Tibial artery (tissue), 4 donors: ENCODE measurements at regions not wholly inside any gene's neighbourhood (a gene's known extent, or its start where the extent isn't known, plus 50 kb on each side); places are given as distances from the start of the nearest gene placed in this dataset.

Experiments used
- DNase-seq, 2 donors: peaks; one replicate each; pipeline ENCODE4 v3.0.0-alpha.2; 2019
- H3K27ac ChIP-seq, 2 donors: fragments of 200-600 bp; sonication (generic) in 1 of 2; 1 replicate in 1 of 2; 2 replicates in 1 of 2; pipeline ENCODE4 v1.5.1; 2018 to 2019; ENCODE audit warnings: mild to moderate bottlenecking in 1 of 2
- H3K27me3 ChIP-seq, 2 donors: fragments of 200-600 bp; sonication (generic) in 1 of 2; one replicate each; pipeline versions ENCODE4 v1.5.1 to v1.6.0; 2016 to 2019
- H3K36me3 ChIP-seq, 3 donors: fragments of 200-600 bp; sonication (generic) in 2 of 3; one replicate each; pipeline ENCODE4 v1.5.1; 2016 to 2019; ENCODE audit warnings: mild to moderate bottlenecking in 2 of 3
- H3K4me1 ChIP-seq, 4 donors: fragments of 200-600 bp; sonication (generic) in 2 of 4; 1 replicate in 3 of 4; 2 replicates in 1 of 4; pipeline ENCODE4 v1.5.1; 2016 to 2019
- H3K4me3 ChIP-seq, 2 donors: fragments of 200-600 bp; sonication (generic) in 1 of 2; 1 replicate in 1 of 2; 2 replicates in 1 of 2; pipeline ENCODE4 v1.5.1; 2018 to 2019; ENCODE audit warnings: mild to moderate bottlenecking in 2 of 2
- H3K9me3 ChIP-seq, 3 donors: fragments of 200-600 bp; sonication (generic) in 1 of 3; one replicate each; pipeline ENCODE4 v1.5.1; 2016 to 2019
- CTCF ChIP-seq, 2 experiments: fragments of 200-600 bp in 1 of 2; fragments of 450-650 bp in 1 of 2; IDR thresholded peaks; one replicate each; pipeline ENCODE4 v1.5.1; 2017 to 2019; ENCODE audit warnings: antibody characterized with exemption in 2 of 2, mild to moderate bottlenecking in 1 of 2, moderate library complexity in 1 of 2
- intact Hi-C: fragments of 100-400 bp; cut with DNase I; formaldehyde crosslinking; loops from one replicate; pipeline ENCODE4 v1.15.0; 2023; ENCODE audit warnings: low total_unique reads

GRCh38 chr5:125336401-125336800 lies 590.0 kb upstream of the ZNF608 start:
- Histone ChIP-seq H3K27me3 (no peaks in the 10 kb centered on the region), H3K36me3 (no peaks in the 10 kb centered on the region), H3K4me3 (no peak overlapping the region), H3K9me3 (no peaks in the 10 kb centered on the region), H3K27ac (no peak overlapping the region), H3K4me1 (peaks cover 0 to 14% (median 5%) of the 10 kb centered on the region in 4 donors)
- no peak for TF ChIP-seq CTCF (IDR thresholded peaks at IDR 0.05)
- DNase-seq = no peak
- intact Hi-C loops = no loop called here

GRCh38 chr5:125337294-125337693 lies 590.9 kb upstream of the ZNF608 start:
- intact Hi-C loops = no loop called here
- peaks cover 0 to 14% (median 5%) of the 10 kb centered on the region in 4 donors for H3K4me1 ChIP-seq
- no peaks in the 10 kb centered on the region for H3K9me3 ChIP-seq
- DNase-seq = no peak
- no peaks in the 10 kb centered on the region for H3K36me3 ChIP-seq
- no peaks in the 10 kb centered on the region for H3K27me3 ChIP-seq
- no peak overlapping the region for H3K4me3 ChIP-seq
- no peak for TF ChIP-seq CTCF (IDR thresholded peaks at IDR 0.05)
- H3K27ac ChIP-seq = no peak overlapping the region

GRCh38 chr5:125338440-125339174 lies 592.2 kb upstream of the ZNF608 start:
- Histone ChIP-seq H3K27me3 (no peaks in the 10 kb centered on the region), H3K27ac (no peak overlapping the region), H3K4me1 (peaks cover 0 to 7% (median 0%) of the 10 kb centered on the region in 4 donors), H3K36me3 (no peaks in the 10 kb centered on the region), H3K9me3 (no peaks in the 10 kb centered on the region), H3K4me3 (no peak overlapping the region)
- DNase-seq = no peak
- intact Hi-C loops = no loop called here
- TF ChIP-seq CTCF (IDR thresholded peaks at IDR 0.05) = no peak

GRCh38 chr5:125341436-125341835 lies 595.0 kb upstream of the ZNF608 start:
- no peaks in the 10 kb centered on the region for H3K36me3 ChIP-seq
- no peak overlapping the region for H3K27ac ChIP-seq
- no peaks in the 10 kb centered on the region for H3K27me3 ChIP-seq
- H3K4me3 ChIP-seq = no peak overlapping the region
- no peaks in the 10 kb centered on the region for H3K4me1 ChIP-seq
- no peak for DNase-seq
- no peaks in the 10 kb centered on the region for H3K9me3 ChIP-seq
- TF ChIP-seq CTCF (IDR thresholded peaks at IDR 0.05) = no peak
- intact Hi-C loops = no loop called here

GRCh38 chr5:125343015-125343414 lies 596.6 kb upstream of the ZNF608 start:
- H3K9me3 ChIP-seq = no peaks in the 10 kb centered on the region
- no peak for DNase-seq
- intact Hi-C loops = no loop called here
- H3K36me3 ChIP-seq = no peaks in the 10 kb centered on the region
- H3K27ac ChIP-seq = no peak overlapping the region
- H3K4me3 ChIP-seq = no peak overlapping the region
- H3K4me1 ChIP-seq = no peaks in the 10 kb centered on the region
- no peak for TF ChIP-seq CTCF (IDR thresholded peaks at IDR 0.05)
- H3K27me3 ChIP-seq = no peaks in the 10 kb centered on the region
